Endodermal cell (in vitro differentiated cells): ENCODE measurements at regions not wholly inside any gene's neighbourhood (a gene's known extent, or its start where the extent isn't known, plus 50 kb on each side); places are given as distances from the start of the nearest gene placed in this dataset.
"Not testable (repeated sequence)": the region's sequence is repeated elsewhere in the genome, so short reads cannot be mapped to it uniquely, and the experiment has no call there.

Source experiments
- DNase-seq: peaks from one replicate; pipeline ENCODE4 v3.0.0-alpha.2; 2017
- H3K27ac ChIP-seq: 2 replicates; pipeline ENCODE4 v1.5.1; 2013; ENCODE audit warnings: mild to moderate bottlenecking, low read depth, low read length, moderate library complexity
- H3K27me3 ChIP-seq: 2 replicates; pipeline ENCODE4 v1.6.1; 2013; ENCODE audit warnings: mild to moderate bottlenecking, low read length, moderate library complexity; ENCODE audit not compliant: insufficient read depth, control insufficient read depth, poor library complexity, severe bottlenecking
- H3K36me3 ChIP-seq: 2 replicates; pipeline ENCODE4 v1.7.0; 2013; ENCODE audit warnings: mild to moderate bottlenecking, low read length, moderate library complexity; ENCODE audit not compliant: control insufficient read depth, insufficient read depth
- H3K4me1 ChIP-seq: one replicate; pipeline ENCODE4 v1.7.0; 2013; ENCODE audit warnings: low read length; ENCODE audit not compliant: control insufficient read depth, insufficient read depth
- H3K4me3 ChIP-seq: 2 replicates; pipeline ENCODE4 v1.5.1; 2013; ENCODE audit warnings: mild to moderate bottlenecking, low read length, moderate library complexity
- H3K9ac ChIP-seq: 2 replicates; pipeline ENCODE4 v1.6.1; 2013; ENCODE audit warnings: mild to moderate bottlenecking, low read length, moderate library complexity; ENCODE audit not compliant: poor library complexity, severe bottlenecking; ENCODE audit errors: extremely low read depth
- H3K9me3 ChIP-seq: 2 replicates; pipeline ENCODE4 v1.6.1; 2013; ENCODE audit warnings: mild to moderate bottlenecking, low read length, moderate library complexity; ENCODE audit not compliant: control insufficient read depth
- H3K27ac Mint-ChIP-seq: 2 replicates; pipeline ENCODE4 v1.8.0; 2020; ENCODE audit warnings: mixed read lengths
- H3K27me3 Mint-ChIP-seq: 2 replicates; pipeline ENCODE4 v1.8.0; 2021; ENCODE audit warnings: mild to moderate bottlenecking, mixed read lengths; ENCODE audit not compliant: insufficient read depth
- H3K36me3 Mint-ChIP-seq: 2 replicates; pipeline ENCODE4 v1.8.0; 2020; ENCODE audit warnings: low read depth, mixed read lengths
- H3K4me1 Mint-ChIP-seq: 2 replicates; pipeline ENCODE4 v1.8.0; 2020; ENCODE audit warnings: mixed read lengths
- H3K4me3 Mint-ChIP-seq: 2 replicates; pipeline ENCODE4 v1.8.0; 2020; ENCODE audit warnings: mild to moderate bottlenecking, moderate library complexity, mixed read lengths
- H3K9me3 Mint-ChIP-seq: 2 replicates; pipeline ENCODE4 v1.8.0; 2020; ENCODE audit warnings: mild to moderate bottlenecking, mixed read lengths
- WGBS, 2 experiments: methylation state at CpG; one replicate each; pipeline versions ENCODE4 v1.1.5 to v1.1.7; 2013; ENCODE audit warnings: missing lambda C conversion rate in 2 of 2, mixed read lengths in 1 of 2; ENCODE audit not compliant: insufficient coverage in 1 of 2, insufficient read length in 1 of 2; 5-methylcytosine and 5-hydroxymethylcytosine counted together
- TF ChIP-seq, protein P1 (sequence below): fragments of 200-600 bp; sonication (generic); conservative IDR thresholded peaks from 2 replicates; pipeline ENCODE4 v1.5.0; 2021; ENCODE audit warnings: antibody characterized with exemption, mild to moderate bottlenecking

DNA sequence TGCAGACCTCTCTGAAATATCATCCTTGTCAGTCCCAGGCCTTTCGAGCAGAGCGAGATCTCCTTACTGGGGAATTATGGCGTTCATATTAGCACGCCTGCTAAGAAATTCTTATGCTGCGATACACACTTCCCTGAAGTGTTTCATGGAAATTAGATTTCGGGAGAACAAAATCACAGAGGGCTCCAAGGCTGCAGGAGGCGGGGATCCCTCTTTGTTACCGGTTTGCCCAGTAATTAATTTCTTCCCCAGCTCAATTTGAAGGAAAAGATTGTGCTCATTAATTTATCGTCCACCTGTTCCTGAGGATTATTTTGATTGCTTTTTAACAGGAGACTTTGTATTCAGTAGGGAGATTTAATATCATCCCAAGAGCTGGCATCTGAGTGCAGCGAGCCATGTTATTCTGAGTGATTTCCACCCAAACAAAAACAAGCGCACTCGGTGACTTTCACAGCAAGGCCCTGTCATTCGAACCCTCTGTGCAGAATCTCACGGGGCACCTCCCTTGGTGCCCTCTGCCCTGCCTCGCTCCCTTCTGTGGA is 202.3 kb upstream of the GALNT2 start:
- Mint-ChIP-seq H3K27me3 (no peaks in the 10 kb centered on the region), H3K27ac (no peak overlapping the region), H3K4me3 (no peak overlapping the region), H3K4me1 (peaks cover 10% of the 10 kb centered on the region), H3K36me3 (no peaks in the 10 kb centered on the region), H3K9me3 (peaks cover 1% of the 10 kb centered on the region)
- DNase-seq = no peak
- H3K27me3 ChIP-seq = no peaks in the 10 kb centered on the region
- H3K4me3 ChIP-seq = no peak overlapping the region
- WGBS, 2 experiments = 93 to 94% methylated on average over 8 to 15 of the region's 15 CpGs
- no peaks in the 10 kb centered on the region for H3K36me3 ChIP-seq
- H3K9ac ChIP-seq = no peak overlapping the region
- no peaks in the 10 kb centered on the region for H3K4me1 ChIP-seq
- no peaks in the 10 kb centered on the region for H3K9me3 ChIP-seq
- TF ChIP-seq, protein P1, sequence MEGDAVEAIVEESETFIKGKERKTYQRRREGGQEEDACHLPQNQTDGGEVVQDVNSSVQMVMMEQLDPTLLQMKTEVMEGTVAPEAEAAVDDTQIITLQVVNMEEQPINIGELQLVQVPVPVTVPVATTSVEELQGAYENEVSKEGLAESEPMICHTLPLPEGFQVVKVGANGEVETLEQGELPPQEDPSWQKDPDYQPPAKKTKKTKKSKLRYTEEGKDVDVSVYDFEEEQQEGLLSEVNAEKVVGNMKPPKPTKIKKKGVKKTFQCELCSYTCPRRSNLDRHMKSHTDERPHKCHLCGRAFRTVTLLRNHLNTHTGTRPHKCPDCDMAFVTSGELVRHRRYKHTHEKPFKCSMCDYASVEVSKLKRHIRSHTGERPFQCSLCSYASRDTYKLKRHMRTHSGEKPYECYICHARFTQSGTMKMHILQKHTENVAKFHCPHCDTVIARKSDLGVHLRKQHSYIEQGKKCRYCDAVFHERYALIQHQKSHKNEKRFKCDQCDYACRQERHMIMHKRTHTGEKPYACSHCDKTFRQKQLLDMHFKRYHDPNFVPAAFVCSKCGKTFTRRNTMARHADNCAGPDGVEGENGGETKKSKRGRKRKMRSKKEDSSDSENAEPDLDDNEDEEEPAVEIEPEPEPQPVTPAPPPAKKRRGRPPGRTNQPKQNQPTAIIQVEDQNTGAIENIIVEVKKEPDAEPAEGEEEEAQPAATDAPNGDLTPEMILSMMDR = no peak
- peak overlapping the region; percentile 4 for H3K27ac ChIP-seq

DNA sequence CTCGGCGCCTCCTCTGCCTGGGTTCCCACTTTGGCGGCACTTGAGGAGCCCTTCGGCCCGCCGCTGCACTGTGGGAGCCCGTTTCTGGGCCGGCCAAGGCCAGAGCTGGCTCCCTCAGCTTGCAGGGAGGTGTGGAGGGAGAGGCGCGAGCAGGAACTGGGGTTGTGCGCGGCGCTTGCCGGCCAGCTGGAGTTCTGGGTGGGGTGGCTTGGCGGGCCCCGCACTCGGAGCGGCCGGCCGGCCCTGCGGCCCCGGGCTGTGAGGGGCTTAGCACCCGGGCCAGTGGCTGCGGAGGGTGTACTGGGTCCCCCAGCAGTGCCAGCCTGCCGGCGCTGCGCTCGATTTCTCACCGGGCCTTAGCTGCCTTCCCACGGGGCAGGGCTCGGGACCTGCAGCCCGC is 201.7 kb upstream of the GALNT2 start:
- H3K4me3 Mint-ChIP-seq, H3K9ac ChIP-seq, DNase-seq, H3K27me3 Mint-ChIP-seq, H3K9me3 Mint-ChIP-seq, H3K36me3 Mint-ChIP-seq, H3K4me3 ChIP-seq, H3K27ac Mint-ChIP-seq, H3K27me3 ChIP-seq, H3K9me3 ChIP-seq, H3K4me1 ChIP-seq, H3K36me3 ChIP-seq, H3K27ac ChIP-seq, H3K4me1 Mint-ChIP-seq: not testable (repeated sequence)
- 93 to 95% methylated on average over 4 to 32 of the region's 32 CpGs for WGBS, 2 experiments

DNA sequence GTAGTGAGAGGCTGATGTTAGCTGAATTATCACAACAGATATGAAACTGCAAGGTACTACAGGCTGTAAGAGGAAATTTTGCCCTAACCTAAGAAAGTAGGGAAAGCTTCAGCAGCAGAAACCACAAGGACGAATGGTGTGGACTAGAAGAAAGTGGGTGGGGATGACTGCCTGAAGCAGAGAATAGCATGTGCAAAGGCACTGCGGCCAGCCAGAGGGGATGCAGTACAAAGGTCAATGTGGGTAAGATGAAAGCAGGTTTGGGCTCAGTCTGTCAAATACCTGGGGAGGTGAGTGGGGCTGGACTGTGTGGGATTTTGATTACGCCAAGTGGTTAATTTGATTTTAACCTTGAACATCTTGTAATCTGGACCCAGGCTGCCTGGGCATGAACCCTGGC is 199.3 kb upstream of the GALNT2 start:
- Mint-ChIP-seq H3K27ac (no peak overlapping the region), H3K4me1 (no peaks in the 10 kb centered on the region), H3K9me3 (peaks cover 1% of the 10 kb centered on the region), H3K36me3 (no peaks in the 10 kb centered on the region), H3K27me3 (no peaks in the 10 kb centered on the region), H3K4me3 (no peak overlapping the region)
- no peak overlapping the region for H3K9ac ChIP-seq
- H3K4me1 ChIP-seq = no peaks in the 10 kb centered on the region
- no peaks in the 10 kb centered on the region for H3K36me3 ChIP-seq
- TF ChIP-seq, protein P1 = no peak
- H3K4me3 ChIP-seq = no peak overlapping the region
- H3K9me3 ChIP-seq = no peaks in the 10 kb centered on the region
- no peaks in the 10 kb centered on the region for H3K27me3 ChIP-seq
- DNase-seq = no peak
- H3K27ac ChIP-seq = no peak overlapping the region
- 85 to 91% methylated on average over 3 of the region's 3 CpGs for WGBS, 2 experiments

DNA sequence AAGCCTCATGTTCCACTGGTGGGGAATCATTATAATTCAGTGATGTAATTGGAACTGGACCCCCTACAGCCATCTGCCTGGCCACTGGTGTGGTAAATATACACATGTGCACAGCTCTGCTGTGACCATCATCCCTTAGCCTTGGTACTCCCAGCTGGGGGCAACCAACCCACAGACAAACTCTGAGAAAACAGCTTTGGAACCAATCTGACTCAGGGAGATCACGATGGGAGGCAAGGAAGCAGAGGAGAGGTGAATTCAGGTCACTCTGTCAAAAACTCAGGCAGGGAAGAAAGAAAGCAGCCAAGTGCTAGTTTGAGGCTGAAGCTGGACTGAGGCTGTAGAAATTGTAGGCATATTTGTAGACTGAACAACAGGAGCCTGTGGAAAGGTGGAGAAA is 197.8 kb upstream of the GALNT2 start:
- no peak overlapping the region for H3K9ac ChIP-seq
- H3K27me3 ChIP-seq = no peaks in the 10 kb centered on the region
- no peak overlapping the region for H3K27ac ChIP-seq
- Mint-ChIP-seq H3K9me3 (peaks cover 1% of the 10 kb centered on the region), H3K4me1 (no peaks in the 10 kb centered on the region), H3K4me3 (no peak overlapping the region), H3K36me3 (no peaks in the 10 kb centered on the region), H3K27ac (no peak overlapping the region), H3K27me3 (no peaks in the 10 kb centered on the region)
- H3K9me3 ChIP-seq = no peaks in the 10 kb centered on the region
- TF ChIP-seq, protein P1 = no peak
- H3K4me1 ChIP-seq = no peaks in the 10 kb centered on the region
- DNase-seq = no peak
- no peaks in the 10 kb centered on the region for H3K36me3 ChIP-seq
- no peak overlapping the region for H3K4me3 ChIP-seq
- 63 to 70% methylated on average over 1 of the region's 1 CpG for WGBS, 2 experiments
